ENCODE measurements at regions not wholly inside any gene's neighbourhood (a gene's known extent, or its start where the extent isn't known, plus 50 kb on each side); places are given as distances from the start of the nearest gene placed in this dataset.
"Not testable (repeated sequence)": the region's sequence is repeated elsewhere in the genome, so short reads cannot be mapped to it uniquely, and the experiment has no call there.

DNA sequence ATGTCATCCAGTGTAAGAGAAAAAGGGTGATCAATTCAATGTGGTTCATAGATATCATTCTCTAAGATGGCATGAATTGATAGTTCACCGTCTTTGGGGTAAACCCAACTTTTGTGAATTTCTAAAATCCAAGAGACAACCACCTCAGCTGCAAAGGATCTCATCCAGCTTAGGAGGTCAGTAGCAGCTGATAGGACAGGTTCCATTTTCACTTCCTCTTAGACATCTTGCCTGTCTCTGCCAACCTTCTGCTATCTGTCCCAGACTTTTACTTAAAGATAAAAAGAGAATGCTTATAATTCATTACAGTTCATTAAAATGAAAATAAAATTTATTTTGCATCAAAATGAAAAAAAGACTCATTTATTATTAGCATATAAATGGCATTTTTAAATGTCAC, 468.2 kb downstream of the XYLT1 start:
- no peak for DNase-seq (ENCODE audit: low read depth in 2 of 2)

DNA sequence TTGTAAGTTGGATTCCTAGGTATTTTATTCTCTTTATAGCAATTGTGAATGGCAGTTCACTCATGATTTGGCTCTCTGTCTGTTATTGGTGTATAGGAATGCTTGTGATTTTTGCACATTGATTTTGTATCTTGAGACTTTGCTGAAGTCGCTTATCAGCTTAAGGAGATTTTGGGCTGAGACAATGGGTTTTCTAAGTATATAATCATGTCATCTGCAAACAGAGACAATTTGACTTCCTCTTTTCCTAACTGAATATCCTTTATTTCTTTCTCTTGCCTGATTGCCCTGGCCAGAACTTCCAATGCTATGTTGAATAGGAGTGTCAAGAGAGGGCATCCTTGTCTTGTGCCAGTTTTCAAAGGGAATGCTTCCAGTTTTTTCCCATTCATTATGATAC, 464.8 kb downstream of the XYLT1 start:
- not testable (repeated sequence) for DNase-seq (ENCODE audit: low read depth in 2 of 2)

DNA sequence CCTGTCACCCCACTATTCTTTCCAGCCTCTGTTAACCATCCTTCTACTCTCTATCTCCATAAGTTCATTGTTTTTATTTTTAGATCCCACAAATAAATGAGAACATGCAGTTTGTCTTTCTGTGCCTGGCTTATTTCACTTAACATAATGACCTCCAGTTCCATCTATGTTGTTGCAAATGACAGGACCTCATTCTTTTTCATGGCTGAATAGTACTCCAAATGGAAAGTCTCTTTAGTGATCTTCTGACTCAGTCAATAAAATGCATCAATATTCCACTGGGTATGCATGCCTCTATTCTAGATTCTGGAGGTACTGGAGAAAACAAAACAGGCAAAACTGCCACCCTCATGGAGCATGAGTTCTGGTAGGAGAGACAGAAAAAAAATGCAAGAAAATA, 459.0 kb downstream of the XYLT1 start:
- DNase-seq (ENCODE audit: low read depth in 2 of 2): no peak

DNA sequence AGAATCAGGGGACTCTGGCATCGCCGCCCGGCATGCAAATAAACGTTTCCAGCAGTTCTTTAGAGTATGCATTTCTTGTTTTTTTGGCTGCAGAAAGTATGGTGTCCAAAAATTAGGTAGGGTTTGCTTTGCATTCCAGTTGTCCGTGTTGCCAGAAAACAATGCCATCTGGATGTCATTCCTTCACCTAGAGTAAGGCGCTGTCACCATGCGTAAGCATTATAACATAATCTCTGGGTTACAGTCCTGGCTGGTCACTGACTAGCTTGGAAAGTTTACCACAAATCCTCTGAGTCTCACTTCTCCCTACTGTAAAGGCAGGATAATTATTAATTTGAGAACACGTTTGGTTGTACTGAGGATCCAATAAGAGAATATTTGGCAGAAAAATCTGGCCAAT, 457.7 kb downstream of the XYLT1 start:
- DNase-seq (ENCODE audit: low read depth in 2 of 2): no peak

DNA sequence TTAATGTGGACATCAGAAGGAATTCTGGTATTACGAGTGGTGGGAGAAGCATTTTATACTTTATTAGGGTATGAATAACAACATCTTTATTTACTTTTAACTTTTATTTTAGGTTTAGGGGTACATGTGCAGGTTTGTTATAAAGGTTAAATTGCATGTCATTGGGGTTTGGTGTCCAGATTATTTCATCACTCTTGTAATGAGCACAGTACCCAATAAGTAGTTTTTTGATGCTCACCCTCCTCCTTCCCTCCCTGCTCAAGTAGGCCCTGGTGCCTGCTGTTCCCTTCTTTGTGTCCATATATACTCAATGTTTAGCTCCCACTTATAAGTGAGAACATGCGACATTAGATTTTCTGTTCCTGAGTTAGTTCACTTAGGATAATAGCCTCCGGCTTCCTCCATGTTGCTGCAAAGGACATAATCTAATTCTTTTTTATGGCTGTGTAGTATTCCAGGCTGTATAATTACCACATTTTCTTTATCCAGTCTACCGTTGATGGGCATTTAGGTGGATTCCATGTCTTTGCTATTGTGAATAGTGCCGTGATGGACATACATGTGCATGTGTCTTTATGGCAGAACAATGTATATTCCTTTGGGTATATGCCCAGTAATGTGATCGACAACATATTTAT, 456.2 kb downstream of the XYLT1 start:
- no peak for DNase-seq (ENCODE audit: low read depth in 2 of 2)

DNA sequence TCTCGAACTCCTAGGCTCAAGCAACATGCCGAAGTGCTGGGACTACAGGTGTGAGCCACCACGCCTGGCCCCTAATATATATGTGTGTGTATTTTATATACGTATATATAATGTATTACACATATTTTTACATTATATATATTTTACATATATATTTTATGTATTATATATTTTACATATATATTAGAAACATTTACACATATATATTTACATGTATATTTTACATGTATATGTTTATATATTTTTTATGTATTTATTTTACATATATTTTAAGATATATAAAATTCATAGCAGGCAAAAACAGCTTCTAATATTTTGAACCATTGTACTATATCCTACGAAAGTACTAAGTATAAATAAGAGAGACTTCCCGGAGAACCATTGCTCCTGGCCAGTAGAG, 455.1 kb downstream of the XYLT1 start:
- no peak for DNase-seq (ENCODE audit: low read depth in 2 of 2)

DNA sequence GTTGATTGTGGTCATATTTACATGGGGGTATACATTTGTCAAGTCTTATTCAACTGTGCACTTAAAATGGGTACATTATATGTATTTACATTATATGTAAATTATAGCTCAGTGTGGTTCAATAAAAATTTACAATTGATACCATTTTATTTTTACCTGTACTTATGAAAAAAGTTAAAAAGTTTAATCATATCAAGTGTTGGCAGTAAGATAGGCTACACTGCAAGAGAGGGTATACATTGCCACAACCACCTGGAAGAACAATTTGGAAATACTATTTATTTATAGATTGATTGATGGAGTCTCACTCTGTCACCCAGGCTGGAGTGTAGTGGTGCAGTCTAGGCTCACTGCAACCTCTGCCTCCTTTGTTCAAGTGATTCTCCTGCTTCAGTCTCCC, 453.3 kb downstream of the XYLT1 start:
- DNase-seq (ENCODE audit: low read depth in 2 of 2): no peak

DNA sequence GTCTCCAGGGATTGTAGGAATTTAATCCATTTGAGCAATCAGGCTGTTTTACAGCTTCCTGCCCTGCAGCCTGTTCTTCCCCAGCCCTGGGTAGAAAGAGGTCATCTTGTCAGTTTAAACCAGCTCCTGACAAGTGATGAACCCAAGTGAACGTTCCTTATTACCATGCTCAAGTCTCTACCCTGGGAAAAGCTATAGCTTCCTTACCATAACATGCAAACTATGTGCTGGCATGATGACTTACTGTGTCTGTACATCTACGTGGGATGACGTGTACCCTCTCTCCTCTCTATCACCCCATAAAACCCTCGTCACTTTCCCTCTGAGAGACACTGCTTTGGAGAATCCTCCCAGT, 452.2 kb downstream of the XYLT1 start:
- DNase-seq (ENCODE audit: low read depth in 2 of 2): no peak

DNA sequence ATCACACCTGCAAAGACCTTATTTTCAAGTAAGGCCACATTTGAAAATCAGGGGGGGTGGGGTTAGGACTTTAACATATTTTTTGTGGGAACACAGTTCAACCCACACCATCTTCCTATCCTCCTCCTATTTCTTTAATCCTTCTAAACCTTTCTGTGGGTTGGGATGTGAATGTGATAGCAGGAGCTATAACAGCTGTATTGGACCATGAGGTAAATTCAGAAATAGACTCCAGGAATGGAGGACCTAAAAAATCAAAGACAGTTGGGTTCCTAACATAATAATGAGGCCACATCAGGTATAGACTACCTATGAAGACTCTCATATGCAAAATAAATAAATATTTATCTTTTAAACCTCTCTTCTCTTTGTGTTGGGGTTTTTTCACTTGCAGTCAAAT, 451.4 kb downstream of the XYLT1 start:
- DNase-seq (ENCODE audit: low read depth in 2 of 2): no peak

DNA sequence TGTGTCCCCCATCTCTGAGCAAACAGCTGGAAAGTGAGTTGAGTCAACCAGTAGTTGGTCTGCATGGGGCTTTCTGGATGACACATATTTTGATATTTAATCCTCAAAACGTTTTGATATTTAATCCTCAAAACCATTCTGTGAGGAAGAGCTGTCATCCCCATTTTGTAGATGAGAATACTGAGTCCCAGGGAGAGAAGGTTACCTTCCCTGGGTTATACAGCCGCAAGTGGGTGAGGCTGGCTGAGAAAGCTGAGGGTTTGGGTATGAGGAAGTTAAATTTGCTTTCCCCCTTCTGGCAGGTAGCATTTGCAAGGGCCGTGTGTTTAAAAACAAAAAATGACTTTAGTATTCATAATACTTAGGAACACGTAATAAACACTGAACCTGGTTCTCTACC, 447.2 kb downstream of the XYLT1 start:
- no peak for DNase-seq (ENCODE audit: low read depth in 2 of 2)

DNA sequence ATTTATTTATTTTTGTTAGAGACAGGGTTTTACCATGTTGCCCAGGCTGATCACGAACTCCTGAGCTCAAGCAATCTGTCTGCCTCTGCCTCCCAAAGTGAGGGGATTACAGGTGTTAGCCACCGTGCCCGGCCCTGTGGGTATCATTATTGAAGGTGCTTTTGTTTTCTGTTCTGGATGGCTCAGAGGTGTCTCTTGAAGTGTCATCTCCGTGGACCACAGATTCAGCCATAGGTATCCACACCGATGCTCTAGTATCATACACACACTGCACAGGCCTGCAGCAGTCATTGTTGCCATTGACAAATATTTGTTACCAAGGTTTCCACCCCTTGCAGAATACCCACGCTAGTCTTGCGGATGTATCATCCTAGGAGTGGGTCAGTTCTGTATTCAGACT, 446.2 kb downstream of the XYLT1 start:
- no peak for DNase-seq (ENCODE audit: low read depth in 2 of 2)

DNA sequence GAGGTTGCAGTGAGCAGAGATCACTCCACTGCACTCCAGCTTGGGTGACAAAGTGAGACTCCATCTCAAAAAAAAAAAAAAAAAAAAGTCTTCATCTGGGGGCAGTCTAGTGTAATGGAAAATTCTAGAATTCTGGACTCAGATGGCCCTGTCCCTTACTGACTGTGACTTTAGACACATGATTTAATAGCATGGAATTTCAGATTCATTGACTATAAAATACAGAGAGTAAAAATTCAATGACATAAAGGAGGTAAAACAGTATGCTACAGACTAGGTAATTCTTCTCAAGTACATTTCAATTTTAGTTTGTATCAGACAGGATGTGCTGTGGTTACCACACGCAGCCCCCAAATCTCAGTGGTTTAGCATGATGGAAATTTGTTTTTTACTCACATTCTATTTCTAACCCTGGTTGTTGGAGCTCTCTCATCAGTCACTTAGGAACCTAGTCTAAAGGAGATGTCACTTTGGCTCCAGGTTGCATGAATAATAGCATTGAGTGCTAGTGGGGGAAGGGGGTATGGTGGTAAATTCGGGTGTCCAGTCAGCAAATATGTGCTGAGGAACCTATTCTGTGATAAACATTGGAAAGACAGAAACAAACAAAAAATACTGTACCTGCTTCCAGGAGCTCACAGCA, 444.0 kb downstream of the XYLT1 start:
- no peak for DNase-seq (ENCODE audit: low read depth in 2 of 2)

DNA sequence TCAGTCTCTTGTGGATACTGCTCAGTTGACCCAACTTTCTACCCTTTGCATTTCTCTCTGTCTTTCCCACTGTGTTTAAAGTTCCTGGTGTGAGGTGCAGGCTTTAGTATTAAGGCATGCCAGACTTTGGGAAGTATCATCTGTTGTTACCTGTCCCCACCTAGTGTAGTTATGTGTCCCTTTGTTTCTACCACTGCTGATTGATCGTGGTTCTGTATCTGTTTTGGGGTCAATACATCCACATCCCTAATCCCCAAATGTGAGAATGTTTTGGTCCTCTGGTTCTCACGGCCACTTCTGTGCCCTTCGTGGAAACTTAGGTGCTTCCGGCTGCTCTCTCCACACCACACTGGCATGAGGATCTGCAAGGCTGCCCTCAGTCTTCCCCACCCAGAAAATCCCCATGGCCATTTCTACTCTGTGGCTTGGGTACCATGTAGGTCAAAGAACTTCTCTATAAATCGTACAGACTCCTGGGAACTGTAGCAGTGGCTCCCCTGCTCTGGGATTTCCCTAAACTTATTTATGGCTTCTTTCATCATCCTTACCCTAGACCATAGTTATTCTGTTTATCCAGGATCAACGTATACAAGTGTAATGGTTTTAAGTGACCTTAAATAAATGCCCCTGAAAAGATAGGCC, 443.2 kb downstream of the XYLT1 start:
- no peak for DNase-seq (ENCODE audit: low read depth in 2 of 2)

DNA sequence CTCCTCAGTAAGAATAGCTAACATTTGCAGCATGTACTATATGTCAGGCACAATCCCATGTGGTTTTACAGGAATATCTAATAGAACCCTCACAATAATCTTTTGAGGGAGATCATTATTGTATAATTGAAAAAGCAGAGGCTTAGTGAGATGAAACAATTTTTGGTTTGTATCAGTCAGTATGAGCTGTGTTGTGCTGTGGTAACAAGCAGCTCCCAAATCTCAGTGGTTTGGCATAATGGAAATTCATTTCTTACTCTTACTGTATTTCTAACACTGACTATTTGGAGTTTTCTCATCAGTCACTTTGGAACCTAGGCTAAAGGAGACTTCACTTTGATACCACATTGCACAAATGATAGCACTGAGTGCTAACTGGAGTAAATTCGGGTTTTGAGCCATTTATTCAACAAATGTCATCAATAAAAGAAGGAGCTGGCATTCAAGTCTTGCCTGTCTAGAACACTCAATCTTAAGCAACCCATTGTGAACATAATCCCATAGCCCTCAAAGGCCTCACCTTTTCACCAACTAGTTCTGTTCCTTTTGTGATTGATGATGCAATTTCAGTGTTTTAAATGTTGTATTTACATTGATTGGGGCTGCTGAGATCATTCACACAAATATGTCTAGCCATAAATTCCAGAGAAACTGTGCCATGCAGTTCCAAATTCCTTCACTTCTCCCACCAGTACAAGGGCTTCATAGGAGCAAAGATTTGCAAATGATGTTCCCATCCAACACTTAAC, 441.0 kb downstream of the XYLT1 start:
- DNase-seq (ENCODE audit: low read depth in 2 of 2): no peak

DNA sequence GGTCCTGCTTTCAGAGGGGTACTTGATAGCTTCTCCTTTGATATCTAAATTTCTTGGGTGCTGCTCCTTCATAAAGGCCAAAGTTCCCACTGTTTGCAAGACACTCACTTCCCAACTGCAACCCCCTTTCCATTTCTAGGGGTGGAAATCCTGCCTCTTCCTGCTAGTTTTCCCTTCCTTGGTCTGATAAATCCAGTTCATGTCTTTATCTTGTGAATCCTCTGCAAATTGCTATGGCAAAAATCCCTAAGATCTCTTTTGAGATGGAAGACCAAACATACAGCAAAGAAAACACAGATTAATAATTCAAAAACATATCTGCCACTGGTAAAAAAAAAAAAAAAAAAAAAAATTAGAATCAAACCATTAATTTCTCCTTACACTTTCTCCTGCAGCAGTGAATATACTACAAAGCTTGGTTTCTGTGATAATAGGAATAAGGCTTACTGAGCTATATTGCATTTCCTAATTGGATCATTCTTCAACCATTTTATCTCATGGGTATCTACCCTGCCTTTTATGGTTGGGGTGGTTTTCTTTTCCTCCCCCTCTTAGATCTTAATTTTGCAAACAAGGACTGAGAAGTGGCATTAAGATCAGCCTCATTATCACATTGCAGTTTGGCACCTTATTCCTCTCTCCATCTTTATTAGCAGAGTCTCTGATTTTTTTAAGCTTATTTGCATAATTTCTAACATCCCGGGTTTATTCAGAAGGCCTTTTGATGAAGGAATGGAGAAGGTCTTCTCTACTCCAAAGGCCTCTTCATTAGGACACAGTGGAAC, 439.1 kb downstream of the XYLT1 start:
- DNase-seq (ENCODE audit: low read depth in 2 of 2): no peak

DNA sequence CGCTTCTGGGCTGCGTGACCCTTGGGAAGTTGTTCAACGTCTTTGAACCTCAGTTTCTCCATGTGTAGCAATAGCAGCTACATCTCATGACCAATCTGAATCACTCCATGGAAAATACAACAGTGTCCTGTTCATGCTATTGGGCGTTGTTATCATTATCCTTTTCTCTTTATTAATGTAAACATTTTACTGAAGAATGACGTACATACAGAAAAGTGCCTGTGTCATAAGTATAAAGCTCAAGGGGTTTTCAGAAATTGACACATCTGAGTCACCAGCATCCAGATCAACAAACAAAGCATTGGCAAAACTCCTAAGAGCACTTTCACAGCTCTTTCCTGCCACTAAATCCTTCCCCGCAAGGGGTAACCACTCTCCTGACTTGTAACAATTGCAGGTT, 438.4 kb downstream of the XYLT1 start:
- DNase-seq (ENCODE audit: low read depth in 2 of 2): no peak

DNA sequence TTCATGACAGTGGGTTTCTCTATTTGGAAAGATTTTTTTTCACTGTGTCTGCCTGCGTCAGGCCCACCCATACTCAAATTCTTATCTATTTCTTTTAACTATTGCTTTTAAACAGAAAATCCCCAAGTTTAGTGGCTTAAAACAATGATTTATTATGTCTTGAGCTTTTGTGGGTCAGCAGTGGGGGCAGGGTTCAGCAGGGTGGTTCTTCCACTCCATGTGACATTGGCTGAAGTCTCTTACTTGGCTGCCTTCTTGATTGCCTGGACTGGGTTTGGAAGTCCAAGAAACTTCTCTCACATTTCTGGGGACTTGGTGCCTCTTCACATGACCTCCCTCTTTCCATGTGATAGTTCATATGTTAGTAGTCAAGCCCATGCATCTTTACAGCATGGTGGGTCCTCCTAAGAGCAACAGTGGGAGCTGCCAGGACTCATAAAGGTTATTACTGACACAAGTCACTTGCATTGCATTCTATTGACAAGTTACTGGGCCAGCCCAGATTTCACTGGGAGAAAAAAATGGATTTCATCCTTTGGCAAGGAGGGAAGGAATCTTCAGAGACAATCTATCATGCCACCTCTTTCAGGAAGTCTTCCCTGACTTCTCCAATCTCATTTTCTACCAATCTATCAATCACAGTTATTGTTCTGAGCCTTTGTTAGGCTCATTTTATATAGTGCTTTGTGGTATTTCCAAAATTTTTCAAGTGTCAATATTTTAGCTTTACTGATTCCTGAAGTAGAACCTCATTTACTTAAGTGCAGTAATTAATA, 436.1 kb downstream of the XYLT1 start:
- DNase-seq (ENCODE audit: low read depth in 2 of 2): no peak

DNA sequence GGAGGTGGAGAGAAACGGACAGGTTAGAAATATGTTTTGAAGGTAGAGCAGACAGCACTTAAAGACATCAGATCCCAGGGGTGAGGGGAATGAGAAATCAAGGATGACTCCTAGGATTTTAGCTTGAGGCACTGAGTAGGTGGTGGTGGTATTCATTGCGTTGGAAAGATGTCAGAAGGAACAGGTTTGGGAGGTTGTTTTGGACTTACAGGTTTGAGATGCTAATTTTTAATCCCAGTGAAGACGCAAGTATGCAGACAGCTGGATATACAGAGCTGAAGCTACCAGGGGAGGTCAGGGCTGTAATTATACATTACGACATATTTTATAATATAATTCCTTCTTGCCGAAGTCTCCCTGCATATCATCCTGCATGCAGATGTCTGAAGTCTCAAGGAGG, 433.3 kb downstream of the XYLT1 start:
- no peak for DNase-seq (ENCODE audit: low read depth in 2 of 2)

DNA sequence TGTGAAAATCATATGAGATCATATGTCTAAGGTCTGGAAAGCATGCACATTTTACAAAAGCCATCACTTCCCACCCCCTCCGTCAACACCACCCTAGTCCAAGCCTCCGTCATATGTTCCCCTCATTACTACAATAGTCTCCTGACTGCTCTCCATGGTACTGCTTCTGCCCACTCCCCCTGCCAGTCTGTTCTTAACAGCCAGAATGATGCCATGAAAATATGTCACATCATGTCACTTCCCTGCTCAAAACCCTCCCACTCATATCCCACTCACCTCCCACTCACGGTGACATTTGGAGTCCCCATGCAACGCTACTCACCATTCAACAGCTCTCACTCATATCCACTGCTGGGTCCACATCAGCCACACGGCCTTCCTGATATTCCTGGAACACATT, 432.3 kb downstream of the XYLT1 start:
- DNase-seq (ENCODE audit: low read depth in 2 of 2): no peak

DNA sequence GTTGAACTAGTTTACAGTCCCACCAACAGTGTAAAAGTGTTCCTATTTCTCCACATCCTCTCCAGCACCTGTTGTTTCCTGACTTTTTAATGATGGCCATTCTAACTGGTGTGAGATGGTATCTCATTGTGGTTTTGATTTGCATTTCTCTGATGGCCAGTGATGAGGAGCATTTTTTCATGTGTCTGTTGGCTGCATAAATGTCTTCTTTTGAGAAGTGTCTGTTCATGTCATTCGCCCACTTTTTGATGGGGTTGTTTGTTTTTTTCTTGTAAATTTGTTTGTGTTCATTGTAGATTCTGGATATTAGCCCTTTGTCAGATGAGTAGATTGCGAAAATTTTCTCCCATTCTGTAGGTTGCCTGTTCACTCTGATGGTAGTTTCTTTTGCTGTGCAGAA, 421.7 kb downstream of the XYLT1 start:
- not testable (repeated sequence) for DNase-seq (ENCODE audit: low read depth in 2 of 2)

DNA sequence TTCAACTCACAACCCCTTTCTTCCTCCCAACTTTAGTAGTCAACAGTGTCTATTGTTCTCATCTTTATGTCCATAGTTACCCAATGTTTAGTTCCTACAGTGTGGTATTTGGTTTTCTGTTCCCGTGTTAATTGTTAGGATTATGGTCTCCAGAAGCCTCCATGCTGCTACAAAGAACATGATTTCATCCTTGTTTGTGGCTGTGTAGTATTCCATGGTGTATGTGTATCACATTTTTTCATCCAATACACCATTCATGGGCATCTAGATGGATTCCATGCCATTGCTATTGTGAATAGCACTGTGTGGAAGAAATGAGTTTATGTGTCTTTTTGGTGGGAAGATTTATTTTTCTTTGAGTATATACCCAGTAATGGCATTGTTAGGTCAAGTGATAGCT, 420.3 kb downstream of the XYLT1 start:
- DNase-seq (ENCODE audit: low read depth in 2 of 2): no peak
